ENCODE measurements at regions not wholly inside any gene's neighbourhood (a gene's known extent, or its start where the extent isn't known, plus 50 kb on each side); places are given as distances from the start of the nearest gene placed in this dataset.
"Not testable (repeated sequence)": the region's sequence is repeated elsewhere in the genome, so short reads cannot be mapped to it uniquely, and the experiment has no call there.

DNA sequence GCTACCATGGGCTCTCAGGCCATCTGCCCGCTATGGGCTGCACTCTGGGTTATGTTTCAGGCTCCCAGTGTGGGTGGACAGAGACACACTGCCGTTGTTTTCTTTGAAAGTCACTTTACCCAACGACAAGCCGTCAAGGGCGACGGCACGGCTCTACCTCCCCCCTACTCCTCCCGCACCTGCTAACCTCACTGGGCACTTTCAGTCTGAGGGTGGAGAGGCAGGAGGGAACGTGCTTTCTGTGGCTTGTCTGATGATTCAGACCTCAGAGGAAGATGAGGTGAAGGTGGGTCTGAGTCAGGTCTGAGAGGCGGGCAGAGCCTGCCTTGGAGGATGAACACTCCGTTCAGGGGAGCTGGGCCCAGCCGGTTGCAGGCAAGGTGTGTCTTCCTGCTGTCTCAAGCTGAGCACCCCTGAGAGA lies 147.6 kb upstream of the HDAC4 start:
- DNase-seq (ENCODE audit: low spot score): no peak

DNA sequence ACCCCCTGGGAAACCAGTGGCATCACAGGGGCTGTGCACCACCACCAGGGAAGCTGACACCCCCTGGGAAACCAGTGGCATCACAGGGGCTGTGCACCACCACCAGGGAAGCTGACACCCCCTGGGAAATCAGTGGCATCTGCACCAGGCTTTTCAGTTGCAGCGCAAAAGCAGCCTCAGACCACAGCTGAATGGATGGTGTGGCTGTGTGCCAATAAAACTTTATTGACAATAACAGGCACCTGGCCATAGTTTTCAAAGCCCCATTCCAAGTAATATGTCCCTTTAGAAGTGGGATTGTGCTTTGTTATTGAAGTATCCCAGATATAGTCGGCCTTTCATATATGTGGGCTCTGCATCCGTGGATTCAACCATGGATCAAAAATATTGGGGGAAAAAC lies 146.3 kb upstream of the HDAC4 start:
- DNase-seq (ENCODE audit: low spot score): not testable (repeated sequence)

- no peak for DNase-seq (ENCODE audit: low spot score)
These were observed 145.7 kb upstream of the HDAC4 start for GRCh38 chr2:239546541-239546940.

DNA sequence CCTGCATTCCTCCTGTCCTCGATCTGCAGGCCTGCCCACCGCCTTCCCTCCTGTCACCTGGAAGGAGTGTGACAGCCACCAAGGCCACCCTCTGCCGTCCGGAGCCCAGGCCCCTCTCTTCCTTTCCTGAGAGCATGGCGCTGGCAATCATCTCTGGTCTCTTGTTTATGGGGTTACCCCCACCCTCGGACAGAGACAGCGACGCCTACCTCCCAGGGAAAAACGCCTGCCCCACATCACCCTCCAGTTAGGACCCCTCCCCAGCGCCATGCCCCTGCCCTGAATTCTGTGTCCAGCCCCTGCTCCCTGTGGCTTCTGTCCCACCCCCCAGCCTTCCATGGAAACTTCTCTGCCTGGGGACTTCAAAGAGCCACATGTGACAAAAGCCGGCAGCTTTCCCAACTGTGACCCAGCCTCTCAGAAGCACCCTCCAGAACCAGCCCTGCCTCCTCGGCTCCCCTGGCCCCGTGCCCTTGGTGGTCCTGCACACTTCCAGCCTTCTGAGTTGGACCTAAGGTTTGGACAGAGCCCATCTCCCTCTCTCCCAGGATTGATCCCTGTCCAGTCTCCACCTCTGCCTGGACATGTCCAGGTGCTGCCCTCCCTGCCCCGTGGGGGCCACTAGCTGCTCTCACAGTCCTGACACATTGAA lies 145.0 kb upstream of the HDAC4 start:
- DNase-seq (ENCODE audit: low spot score): no peak

DNA sequence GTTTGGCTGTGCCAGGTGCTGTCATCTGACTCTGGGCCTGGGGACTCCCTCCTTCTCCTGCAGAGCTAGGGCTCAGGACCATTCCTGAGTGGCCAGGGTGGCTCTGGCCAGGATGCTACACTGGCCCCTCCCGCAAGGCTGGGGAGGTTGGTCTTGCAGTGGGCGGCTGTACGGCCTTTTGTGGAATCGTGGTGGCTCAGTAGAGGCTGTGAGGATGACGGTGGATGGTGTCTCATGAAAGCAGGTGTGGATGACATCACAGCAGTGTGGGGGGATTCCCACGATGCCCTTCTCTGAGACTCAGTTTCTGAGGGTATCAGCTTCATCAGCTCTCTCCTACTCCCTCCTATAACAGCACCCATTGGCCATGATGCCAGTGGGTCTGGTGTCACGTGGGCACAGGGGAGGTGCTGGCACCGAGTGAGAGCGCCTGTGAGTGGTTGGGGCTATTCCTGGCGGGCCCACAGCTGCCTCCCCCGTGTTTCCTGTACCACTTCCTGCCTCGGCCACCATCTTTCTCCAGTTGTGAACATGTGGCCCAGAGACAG lies 144.2 kb upstream of the HDAC4 start:
- no peak for DNase-seq (ENCODE audit: low spot score)

DNA sequence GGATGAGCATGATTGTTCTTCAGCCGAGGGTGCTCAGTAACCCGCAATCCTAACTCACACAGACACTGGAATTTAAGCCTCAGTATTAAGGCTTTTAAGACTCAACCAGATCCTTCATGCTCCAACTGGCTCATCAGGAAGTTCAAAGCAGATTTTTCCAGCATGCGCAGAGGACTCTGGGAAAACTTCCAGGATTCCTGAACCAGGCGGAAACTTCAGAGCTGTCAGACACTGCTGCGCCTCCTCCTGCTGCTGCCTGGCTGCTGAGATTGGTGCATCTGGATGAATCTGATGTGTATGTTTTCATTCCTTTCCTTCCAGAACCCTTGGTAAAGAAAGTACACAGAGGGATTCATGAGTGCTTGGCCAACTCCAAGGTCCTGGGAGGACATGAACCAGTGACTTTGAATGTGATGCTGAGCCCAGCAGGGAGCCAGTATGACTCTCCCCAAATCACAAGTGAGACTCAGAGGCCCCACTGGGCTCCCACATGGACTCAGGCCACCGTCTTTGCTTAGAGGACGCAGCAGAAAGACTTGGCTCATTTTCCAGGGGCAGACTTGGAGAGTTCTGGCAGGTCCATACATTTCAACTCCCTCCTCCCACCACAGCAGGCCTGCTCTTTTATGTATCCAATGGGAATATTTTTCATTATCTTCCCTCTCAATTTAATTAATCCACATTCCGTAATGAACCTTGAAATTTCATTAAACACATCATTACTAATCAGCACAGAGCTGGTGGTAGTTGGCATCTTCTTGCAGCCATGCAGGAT lies 143.5 kb upstream of the HDAC4 start:
- no peak for DNase-seq (ENCODE audit: low spot score)

GRCh38 chr2:239543702-239544101 lies 142.9 kb upstream of the HDAC4 start:
- no peak for DNase-seq (ENCODE audit: low spot score)

GRCh38 chr2:239540174-239540573 lies 139.4 kb upstream of the HDAC4 start:
- no peak for DNase-seq (ENCODE audit: low spot score)

- DNase-seq (ENCODE audit: low spot score): no peak
These were observed 138.9 kb upstream of the HDAC4 start for GRCh38 chr2:239539776-239540100.

GRCh38 chr2:239539083-239539775 lies 138.4 kb upstream of the HDAC4 start:
- DNase-seq (ENCODE audit: low spot score): no peak

DNA sequence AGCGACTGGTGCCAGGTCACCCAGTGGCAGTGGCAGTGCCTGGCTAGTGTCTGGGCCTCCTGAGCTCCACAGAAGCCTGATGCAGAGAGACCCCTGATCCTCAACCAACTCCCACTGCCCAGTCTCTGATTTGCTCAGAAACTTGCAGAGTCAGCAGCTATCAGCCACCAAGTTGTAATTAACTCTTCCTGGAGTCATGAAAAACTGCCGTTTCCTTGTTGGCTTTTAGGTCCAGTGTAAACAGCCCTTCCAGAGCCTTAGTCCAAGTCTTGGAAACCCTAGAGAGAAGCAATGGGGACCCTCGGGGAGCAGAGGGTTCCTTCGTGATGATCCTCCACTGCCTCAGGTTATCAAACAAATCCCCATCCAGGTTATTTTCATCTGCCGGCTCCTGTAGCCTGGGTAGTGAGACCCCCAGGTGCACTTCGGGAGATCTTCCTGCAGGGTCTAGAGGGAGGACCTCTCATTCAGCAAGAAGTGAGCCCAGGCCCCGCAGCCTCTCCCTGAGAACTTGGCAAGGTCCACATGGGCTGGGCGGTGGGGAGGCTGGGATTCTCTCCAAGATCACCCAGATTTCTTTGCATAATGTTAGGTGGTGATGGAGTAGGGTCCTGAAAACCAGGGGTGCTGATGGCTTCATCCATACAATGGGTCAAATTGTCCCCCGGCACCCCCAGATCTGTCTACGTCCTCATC lies 137.7 kb upstream of the HDAC4 start:
- DNase-seq (ENCODE audit: low spot score): no peak

- no peak for DNase-seq (ENCODE audit: low spot score)
These were observed 137.0 kb upstream of the HDAC4 start for GRCh38 chr2:239537633-239538356.

DNA sequence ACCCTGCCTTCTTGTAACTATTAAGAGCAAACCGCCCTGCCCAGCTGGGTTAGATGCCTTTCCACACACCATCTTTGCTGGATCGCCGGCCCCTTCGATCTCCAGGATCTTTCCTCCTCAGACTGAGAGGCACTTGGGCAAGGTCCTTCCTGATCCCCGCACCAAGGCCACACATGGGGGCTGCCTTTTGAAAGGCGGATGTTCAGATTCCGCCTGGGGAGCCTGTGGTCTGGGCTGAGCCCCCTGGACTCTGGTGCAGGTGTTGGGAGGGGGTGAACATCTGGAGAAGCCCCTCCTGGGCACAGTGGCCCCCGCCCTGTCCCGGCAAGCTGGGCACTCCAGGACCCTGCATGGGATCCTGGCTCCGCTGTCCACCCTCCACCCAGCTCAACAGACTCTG lies 135.4 kb upstream of the HDAC4 start:
- DNase-seq (ENCODE audit: low spot score): no peak

DNA sequence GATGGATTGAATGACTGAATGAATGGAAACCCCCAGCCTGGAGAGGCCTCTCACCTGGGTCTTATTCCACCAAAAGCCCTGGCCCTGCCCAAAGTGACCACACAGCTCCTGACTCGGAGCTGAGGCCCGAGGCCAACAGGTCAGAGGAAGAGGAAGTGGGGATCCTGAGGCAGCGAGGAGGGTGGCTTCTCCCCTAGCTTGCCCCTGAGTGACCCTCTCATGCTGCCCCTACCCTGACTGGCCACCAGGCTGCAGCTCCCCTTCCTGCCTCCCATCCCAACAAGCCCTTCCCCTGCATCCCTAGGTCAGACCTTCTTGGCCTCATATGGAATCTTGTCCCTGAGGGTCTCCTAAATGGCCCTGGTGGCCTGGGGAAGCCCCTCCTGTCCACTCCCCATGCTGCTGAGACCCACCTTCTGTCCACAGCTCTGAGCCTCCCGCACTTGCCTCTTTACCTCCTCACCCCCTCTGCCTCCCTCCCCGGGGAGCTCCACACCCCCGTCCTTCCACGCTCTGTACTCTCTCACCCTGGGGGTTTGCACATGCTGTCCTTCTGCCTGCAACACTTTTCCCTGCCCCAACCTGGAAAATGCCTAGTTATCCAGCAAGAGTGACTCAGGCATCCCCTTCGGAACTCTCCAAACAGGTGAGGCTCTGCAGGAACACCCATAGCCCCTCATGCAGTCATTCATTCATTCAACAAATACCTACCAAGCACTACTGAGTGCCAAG lies 134.8 kb upstream of the HDAC4 start:
- no peak for DNase-seq (ENCODE audit: low spot score)

GRCh38 chr2:239534581-239535412 lies 134.0 kb upstream of the HDAC4 start:
- DNase-seq (ENCODE audit: low spot score): no peak

DNA sequence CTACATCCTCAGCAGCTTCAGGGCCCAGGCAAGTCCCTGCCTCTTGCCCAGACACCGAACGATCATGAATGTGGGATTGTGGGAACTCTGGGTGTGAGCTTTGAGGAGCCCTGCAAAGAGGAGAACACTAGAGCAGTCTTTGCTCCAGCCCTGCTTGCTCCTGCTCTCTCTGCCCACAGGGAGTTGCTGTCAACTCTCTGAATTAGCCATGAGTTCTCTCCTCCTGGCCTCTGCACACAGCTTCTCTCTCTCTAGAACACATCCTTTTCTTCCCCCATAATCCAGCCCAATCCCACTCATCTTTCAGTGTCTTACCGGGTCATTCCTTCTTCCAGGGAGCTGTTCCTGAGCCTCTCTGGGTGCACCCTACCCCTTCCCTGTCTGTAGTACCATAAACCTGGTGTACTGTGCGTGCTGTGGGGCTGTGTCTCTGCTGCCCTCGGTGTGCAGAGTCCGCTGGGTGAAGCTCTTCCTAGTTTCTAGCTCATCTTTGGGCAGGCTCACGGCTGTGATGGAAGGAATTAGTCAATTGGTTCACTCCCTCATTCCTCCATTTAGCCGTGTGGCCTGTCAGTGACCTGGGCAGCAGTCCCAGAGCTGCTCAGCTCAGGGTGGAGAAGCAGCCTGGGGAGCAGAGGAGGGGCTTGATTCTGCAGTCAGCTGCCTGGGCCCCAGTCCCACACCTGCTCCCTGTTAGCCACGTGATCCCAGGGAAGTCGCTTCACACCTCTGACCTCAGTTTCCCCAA lies 132.9 kb upstream of the HDAC4 start:
- DNase-seq (ENCODE audit: low spot score): no peak

GRCh38 chr2:239532859-239533258 lies 132.0 kb upstream of the HDAC4 start:
- DNase-seq (ENCODE audit: low spot score): no peak

DNA sequence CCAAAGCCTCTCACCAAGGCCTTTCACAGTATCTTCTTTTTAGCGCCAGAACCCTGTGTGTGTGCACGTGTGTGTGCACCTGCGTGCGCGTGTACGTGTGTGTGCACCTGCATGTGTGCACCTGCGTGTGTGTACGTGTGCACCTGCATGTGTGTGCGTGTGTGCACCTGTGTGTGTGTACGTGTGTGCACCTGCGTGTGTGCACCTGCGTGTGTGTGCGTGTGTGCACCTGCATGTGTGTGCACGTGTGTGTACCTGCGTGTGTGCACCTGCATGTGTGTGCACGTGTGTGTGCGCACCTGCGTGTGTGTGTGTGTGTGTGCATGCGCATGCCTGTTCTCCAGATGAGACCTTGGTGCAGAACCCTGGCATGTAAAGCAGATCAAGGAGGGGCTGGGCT lies 131.4 kb upstream of the HDAC4 start:
- DNase-seq (ENCODE audit: low spot score): no peak

GRCh38 chr2:239531456-239532241 lies 130.8 kb upstream of the HDAC4 start:
- no peak for DNase-seq (ENCODE audit: low spot score)
